ENCODE measurements at regions not wholly inside any gene's neighbourhood (a gene's known extent, or its start where the extent isn't known, plus 50 kb on each side); places are given as distances from the start of the nearest gene placed in this dataset.
"Not testable (repeated sequence)": the region's sequence is repeated elsewhere in the genome, so short reads cannot be mapped to it uniquely, and the experiment has no call there.

GRCh38 chr11:89613911-89614310 lies 96.2 kb upstream of the TRIM77 start:
- no peak for TF ChIP-seq CTCF (conservative IDR thresholded peaks at IDR 0.05; ENCODE audit: low read depth, low read length)
- H3K4me3 ChIP-seq (ENCODE audit: low read depth, low read length): no peak overlapping the region
- peak; percentile 70 for DNase-seq (ENCODE audit: low read depth)

DNA sequence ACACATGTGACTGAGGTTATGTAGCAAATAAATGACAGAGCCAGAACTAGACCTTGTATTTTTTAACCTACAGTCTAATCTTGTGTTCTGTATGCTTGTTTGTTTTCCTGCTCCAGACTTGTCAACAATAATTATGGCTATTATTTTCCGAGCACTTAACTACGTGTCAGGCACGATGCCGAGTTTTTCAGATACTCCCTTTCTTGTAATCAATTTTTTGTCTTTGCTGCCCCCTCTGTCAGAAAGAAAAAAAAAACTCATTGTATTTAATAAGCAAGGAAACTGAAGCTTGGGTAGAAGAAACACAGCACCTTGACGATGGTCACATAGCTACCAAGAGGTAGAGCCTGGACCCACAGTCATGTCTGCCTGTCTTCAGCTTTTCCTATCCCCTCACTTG lies 95.7 kb upstream of the TRIM77 start:
- peak; percentile 45 for TF ChIP-seq CTCF (conservative IDR thresholded peaks at IDR 0.05; ENCODE audit: low read depth, low read length)
- H3K4me3 ChIP-seq (ENCODE audit: low read depth, low read length); DNase-seq (ENCODE audit: low read depth): not testable (repeated sequence)

- DNase-seq (ENCODE audit: low read depth): not testable (repeated sequence)
- TF ChIP-seq CTCF (conservative IDR thresholded peaks at IDR 0.05; ENCODE audit: low read depth, low read length): peak; percentile 19
Observed at GRCh38 chr11:89615642-89616041, 94.5 kb upstream of the TRIM77 start.

GRCh38 chr11:89616161-89616560 lies 93.9 kb upstream of the TRIM77 start:
- not testable (repeated sequence) for DNase-seq (ENCODE audit: low read depth); H3K4me3 ChIP-seq (ENCODE audit: low read depth, low read length)

More at GRCh38 chr11:89615642-89616041, 94.5 kb upstream of the TRIM77 start:
- not testable (repeated sequence) for H3K4me3 ChIP-seq (ENCODE audit: low read depth, low read length)

DNA sequence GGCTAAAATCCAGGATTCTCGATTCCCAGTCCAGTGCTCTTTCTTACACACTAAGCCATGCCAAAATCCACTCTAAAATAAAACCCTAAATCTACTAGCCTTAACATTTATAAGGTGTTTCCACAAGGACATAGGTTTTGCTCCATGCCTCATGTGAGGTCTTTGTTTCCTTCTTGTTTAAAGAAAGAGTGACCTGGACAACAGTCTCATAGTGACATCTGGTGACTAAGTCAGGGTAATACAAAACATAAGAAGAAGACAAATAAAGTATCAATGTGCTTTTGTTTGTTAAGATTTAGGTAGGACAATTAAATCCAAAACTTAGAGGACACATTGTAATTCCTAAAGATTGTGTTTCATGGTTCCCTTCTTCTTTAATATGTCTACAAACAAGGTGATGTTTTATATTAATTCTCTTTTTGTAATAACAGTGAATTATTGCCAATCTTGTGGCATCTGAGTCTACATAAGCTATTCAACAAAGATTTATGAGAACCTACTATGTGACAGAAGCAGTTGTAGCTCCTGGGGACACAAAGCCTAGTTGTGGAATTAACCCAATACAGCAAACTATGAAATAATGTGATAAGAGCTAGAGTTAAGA lies 93.0 kb upstream of the TRIM77 start:
- DNase-seq (ENCODE audit: low read depth); H3K4me3 ChIP-seq (ENCODE audit: low read depth, low read length): not testable (repeated sequence)
- TF ChIP-seq CTCF (conservative IDR thresholded peaks at IDR 0.05; ENCODE audit: low read depth, low read length): peak; percentile 52

GRCh38 chr11:89620721-89621120 lies 89.4 kb upstream of the TRIM77 start:
- not testable (repeated sequence) for DNase-seq (ENCODE audit: low read depth); H3K4me3 ChIP-seq (ENCODE audit: low read depth, low read length)

DNA sequence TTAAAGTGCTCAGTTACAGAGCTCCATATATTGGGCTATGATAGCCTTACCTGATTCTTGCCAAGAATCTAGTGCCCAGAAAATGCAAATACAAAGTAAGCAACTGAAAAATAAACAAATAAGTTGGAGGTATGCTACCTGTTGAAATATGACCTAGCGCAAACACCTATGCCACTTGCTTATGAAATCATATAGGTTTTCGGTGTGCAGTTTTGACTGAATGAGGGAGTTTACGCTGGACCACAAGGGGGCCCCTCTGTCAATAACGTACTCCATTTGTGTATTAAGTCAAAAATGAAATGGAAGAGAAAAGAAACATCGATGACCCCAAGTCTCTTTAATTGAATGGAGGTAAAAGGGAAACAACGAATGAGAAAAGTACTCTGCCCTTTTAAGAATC lies 84.9 kb upstream of the TRIM77 start:
- no peak overlapping the region for H3K4me3 ChIP-seq (ENCODE audit: low read depth, low read length)
- TF ChIP-seq CTCF (conservative IDR thresholded peaks at IDR 0.05; ENCODE audit: low read depth, low read length): peak; percentile 48
- DNase-seq (ENCODE audit: low read depth): no peak

DNA sequence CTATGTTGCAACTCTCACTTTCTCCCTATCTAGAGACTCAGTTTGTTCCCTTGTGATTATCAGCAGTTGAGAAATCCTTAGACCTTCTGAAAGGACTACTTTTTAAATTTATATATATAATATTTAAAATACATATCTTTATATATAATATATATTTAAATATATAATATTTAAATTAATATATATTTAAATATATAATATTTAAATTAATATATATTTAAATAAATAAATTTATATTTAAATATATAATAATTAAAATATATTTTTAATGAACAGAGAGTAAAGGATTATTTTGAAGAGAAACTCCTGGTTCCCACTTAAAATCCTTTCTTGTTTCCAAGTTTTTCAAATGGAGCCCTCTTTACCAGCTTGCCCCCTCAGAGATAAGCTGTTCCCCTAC lies 83.7 kb upstream of the TRIM77 start:
- no peak for DNase-seq (ENCODE audit: low read depth)
- no peak overlapping the region for H3K4me3 ChIP-seq (ENCODE audit: low read depth, low read length)
- no peak for TF ChIP-seq CTCF (conservative IDR thresholded peaks at IDR 0.05; ENCODE audit: low read depth, low read length)

DNA sequence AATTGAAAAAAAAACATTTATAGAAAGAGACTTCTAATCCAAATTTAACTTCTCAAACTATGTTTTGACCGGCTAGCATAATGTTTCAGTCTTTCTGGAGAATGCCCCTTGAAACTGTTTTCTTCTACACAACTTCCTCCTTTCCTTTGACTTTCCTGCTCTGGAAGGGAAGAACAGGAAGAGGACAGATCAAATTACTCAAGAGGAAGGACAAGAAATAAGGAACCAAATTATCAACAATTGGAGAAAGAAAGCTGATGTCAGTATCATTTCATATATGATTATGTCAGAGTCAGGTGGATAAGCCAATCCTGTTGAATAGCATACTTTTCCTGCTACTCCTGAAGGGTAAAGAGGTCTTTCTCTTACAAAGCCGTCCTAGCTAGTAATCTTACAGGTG lies 83.2 kb upstream of the TRIM77 start:
- not testable (repeated sequence) for H3K4me3 ChIP-seq (ENCODE audit: low read depth, low read length); DNase-seq (ENCODE audit: low read depth)

Data from epithelial cell of proximal tubule (primary cell).